ENCODE measurements at regions not wholly inside any gene's neighbourhood (a gene's known extent, or its start where the extent isn't known, plus 50 kb on each side); places are given as distances from the start of the nearest gene placed in this dataset.

DNA sequence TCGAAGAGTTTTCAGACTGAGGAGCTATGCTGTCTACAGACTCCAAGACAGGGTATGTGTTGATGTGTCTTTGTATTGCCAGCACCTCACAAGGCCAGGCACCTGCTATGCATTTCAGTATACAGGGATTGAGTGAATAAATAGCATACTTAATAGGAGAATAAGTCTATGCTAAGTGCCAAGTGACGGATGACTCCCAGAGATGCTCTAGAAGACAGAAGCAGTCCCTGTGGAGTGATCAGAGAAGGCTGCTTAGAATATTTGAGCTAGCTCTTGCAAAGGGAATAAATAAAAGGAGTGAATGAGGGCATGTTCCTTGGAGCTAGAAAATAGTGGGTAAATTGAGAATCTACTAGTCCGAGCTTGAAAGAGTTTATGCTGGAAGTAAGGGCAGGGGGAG, 346.4 kb downstream of the GATA3 start:
- TF ChIP-seq POLR2A (IDR thresholded peaks at IDR 0.05), result no peak
- TF ChIP-seq, protein P1, sequence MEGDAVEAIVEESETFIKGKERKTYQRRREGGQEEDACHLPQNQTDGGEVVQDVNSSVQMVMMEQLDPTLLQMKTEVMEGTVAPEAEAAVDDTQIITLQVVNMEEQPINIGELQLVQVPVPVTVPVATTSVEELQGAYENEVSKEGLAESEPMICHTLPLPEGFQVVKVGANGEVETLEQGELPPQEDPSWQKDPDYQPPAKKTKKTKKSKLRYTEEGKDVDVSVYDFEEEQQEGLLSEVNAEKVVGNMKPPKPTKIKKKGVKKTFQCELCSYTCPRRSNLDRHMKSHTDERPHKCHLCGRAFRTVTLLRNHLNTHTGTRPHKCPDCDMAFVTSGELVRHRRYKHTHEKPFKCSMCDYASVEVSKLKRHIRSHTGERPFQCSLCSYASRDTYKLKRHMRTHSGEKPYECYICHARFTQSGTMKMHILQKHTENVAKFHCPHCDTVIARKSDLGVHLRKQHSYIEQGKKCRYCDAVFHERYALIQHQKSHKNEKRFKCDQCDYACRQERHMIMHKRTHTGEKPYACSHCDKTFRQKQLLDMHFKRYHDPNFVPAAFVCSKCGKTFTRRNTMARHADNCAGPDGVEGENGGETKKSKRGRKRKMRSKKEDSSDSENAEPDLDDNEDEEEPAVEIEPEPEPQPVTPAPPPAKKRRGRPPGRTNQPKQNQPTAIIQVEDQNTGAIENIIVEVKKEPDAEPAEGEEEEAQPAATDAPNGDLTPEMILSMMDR (IDR thresholded peaks at IDR 0.05), result no peak

Measured in thyroid gland (tissue), 4 donors.